Natural killer cell (primary cell): ENCODE measurements at regions not wholly inside any gene's neighbourhood (a gene's known extent, or its start where the extent isn't known, plus 50 kb on each side); places are given as distances from the start of the nearest gene placed in this dataset.
"Not testable (repeated sequence)": the region's sequence is repeated elsewhere in the genome, so short reads cannot be mapped to it uniquely, and the experiment has no call there.

Experiments
- ATAC-seq, 3 donors: fragments of 150-1000 bp in 2 of 3; fragments of 200-7000 bp in 1 of 3; cut with Tn5 transposase; 1 replicate in 1 of 3; 2 replicates in 2 of 3; pipeline ENCODE4 v1.10.0; 2021; ENCODE audit warnings: mild to moderate bottlenecking in 2 of 3, moderate library complexity in 2 of 3
- DNase-seq, 2 donors: peaks; one replicate each; pipeline versions ENCODE4 v3.0.0 to v3.0.0-alpha.2; 2013 to 2021; ENCODE audit warnings: mixed read lengths in 1 of 2
- H3K27ac ChIP-seq: one replicate; pipeline ENCODE4 v1.5.1; 2013; ENCODE audit warnings: mild to moderate bottlenecking, low read length
- H3K27me3 ChIP-seq: one replicate; pipeline ENCODE4 v1.6.1; 2013; ENCODE audit warnings: low read length; ENCODE audit not compliant: control insufficient read depth, insufficient read depth
- H3K36me3 ChIP-seq: one replicate; pipeline ENCODE4 v1.6.1; 2013; ENCODE audit warnings: low read length; ENCODE audit not compliant: control insufficient read depth, insufficient read depth
- H3K4me1 ChIP-seq: one replicate; pipeline ENCODE4 v1.6.1; 2013; ENCODE audit warnings: low read length; ENCODE audit not compliant: control insufficient read depth, insufficient read depth
- H3K4me3 ChIP-seq: one replicate; pipeline ENCODE4 v1.5.1; 2013; ENCODE audit warnings: low read length
- H3K9me3 ChIP-seq: one replicate; pipeline ENCODE4 v1.6.1; 2013; ENCODE audit warnings: low read length; ENCODE audit not compliant: control insufficient read depth, insufficient read depth
- H3K27ac Mint-ChIP-seq, 2 donors: one replicate each; pipeline ENCODE4 v1.8.0; 2022; ENCODE audit warnings: mild to moderate bottlenecking in 2 of 2, mixed read lengths in 2 of 2, moderate library complexity in 1 of 2
- H3K27me3 Mint-ChIP-seq, 2 donors: one replicate each; pipeline ENCODE4 v1.8.0; 2022; ENCODE audit warnings: low read depth in 2 of 2, mixed read lengths in 2 of 2
- H3K36me3 Mint-ChIP-seq: one replicate; pipeline ENCODE4 v1.8.0; 2022; ENCODE audit warnings: mixed read lengths
- H3K4me1 Mint-ChIP-seq, 2 donors: one replicate each; pipeline ENCODE4 v1.8.0; 2022; ENCODE audit warnings: mixed read lengths in 2 of 2
- H3K4me3 Mint-ChIP-seq: one replicate; pipeline ENCODE4 v1.8.0; 2022; ENCODE audit warnings: mild to moderate bottlenecking, moderate library complexity, mixed read lengths
- H3K9me3 Mint-ChIP-seq, 2 donors: one replicate each; pipeline ENCODE4 v1.8.0; 2022; ENCODE audit warnings: mixed read lengths in 2 of 2
- WGBS: methylation state at CpG from one replicate; pipeline ENCODE4 v1.1.7; 2013; ENCODE audit warnings: missing lambda C conversion rate; ENCODE audit not compliant: insufficient coverage; 5-methylcytosine and 5-hydroxymethylcytosine counted together
- intact Hi-C: fragments of 100-400 bp; cut with micrococcal nuclease; formaldehyde crosslinking; loops from one replicate; pipeline ENCODE4 v1.14.2; 2022
- TF ChIP-seq, protein P1 (sequence below): fragments of 200-600 bp; IDR thresholded peaks from one replicate; pipeline ENCODE4 v1.8.0; 2022; ENCODE audit warnings: antibody characterized with exemption

DNA sequence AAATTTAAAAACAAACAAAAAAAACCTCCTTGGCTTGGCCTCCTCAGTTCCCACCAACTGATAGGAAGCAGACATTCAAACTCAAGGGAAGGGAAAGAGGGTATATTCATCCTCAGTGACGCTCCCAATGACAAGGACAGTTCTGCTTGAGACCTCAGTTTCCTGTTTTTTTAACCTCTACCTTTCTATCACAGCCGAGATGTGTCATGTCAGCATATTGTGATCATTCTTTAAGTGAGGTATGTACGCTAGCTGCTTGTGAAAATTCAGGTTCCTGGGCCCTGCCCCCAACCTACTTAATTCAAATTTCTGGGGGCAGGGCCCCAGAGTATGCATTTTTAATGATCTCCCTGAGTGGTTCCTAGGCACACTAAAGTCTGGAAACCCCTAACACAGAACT, 611.9 kb upstream of the TBX3 start:
- intact Hi-C loops = no loop called here
- TF ChIP-seq, protein P1, sequence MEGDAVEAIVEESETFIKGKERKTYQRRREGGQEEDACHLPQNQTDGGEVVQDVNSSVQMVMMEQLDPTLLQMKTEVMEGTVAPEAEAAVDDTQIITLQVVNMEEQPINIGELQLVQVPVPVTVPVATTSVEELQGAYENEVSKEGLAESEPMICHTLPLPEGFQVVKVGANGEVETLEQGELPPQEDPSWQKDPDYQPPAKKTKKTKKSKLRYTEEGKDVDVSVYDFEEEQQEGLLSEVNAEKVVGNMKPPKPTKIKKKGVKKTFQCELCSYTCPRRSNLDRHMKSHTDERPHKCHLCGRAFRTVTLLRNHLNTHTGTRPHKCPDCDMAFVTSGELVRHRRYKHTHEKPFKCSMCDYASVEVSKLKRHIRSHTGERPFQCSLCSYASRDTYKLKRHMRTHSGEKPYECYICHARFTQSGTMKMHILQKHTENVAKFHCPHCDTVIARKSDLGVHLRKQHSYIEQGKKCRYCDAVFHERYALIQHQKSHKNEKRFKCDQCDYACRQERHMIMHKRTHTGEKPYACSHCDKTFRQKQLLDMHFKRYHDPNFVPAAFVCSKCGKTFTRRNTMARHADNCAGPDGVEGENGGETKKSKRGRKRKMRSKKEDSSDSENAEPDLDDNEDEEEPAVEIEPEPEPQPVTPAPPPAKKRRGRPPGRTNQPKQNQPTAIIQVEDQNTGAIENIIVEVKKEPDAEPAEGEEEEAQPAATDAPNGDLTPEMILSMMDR = no peak
- Mint-ChIP-seq H3K27me3 (no peaks in the 10 kb centered on the region), H3K27ac (no peak overlapping the region), H3K4me1 (no peaks in the 10 kb centered on the region), H3K36me3 (no peaks in the 10 kb centered on the region), H3K4me3 (no peak overlapping the region), H3K9me3 (peaks cover 2% of the 10 kb centered on the region in 2 donors)
- DNase-seq (no peak), ATAC-seq (no peak)
- Histone ChIP-seq H3K4me1 (no peaks in the 10 kb centered on the region), H3K9me3 (no peaks in the 10 kb centered on the region), H3K27me3 (no peaks in the 10 kb centered on the region), H3K36me3 (no peaks in the 10 kb centered on the region), H3K4me3 (no peak overlapping the region), H3K27ac (no peak overlapping the region)
- WGBS = 71% methylated on average over 2 of the region's 3 CpGs

- no peaks in the 10 kb centered on the region for H3K4me1 Mint-ChIP-seq
- intact Hi-C loops = no loop called here
Observed at GRCh38 chr12:115294453-115295133, 610.6 kb upstream of the TBX3 start.

GRCh38 chr12:115285429-115285828, 601.5 kb upstream of the TBX3 start:
- H3K9me3 ChIP-seq, intact Hi-C loops, H3K27me3 ChIP-seq, H3K27ac Mint-ChIP-seq, DNase-seq, H3K9me3 Mint-ChIP-seq, H3K4me3 ChIP-seq, H3K4me3 Mint-ChIP-seq, H3K36me3 ChIP-seq, H3K4me1 Mint-ChIP-seq, H3K36me3 Mint-ChIP-seq, H3K27me3 Mint-ChIP-seq, H3K27ac ChIP-seq, H3K4me1 ChIP-seq, ATAC-seq: not testable (repeated sequence)
- WGBS = 90% methylated on average over 10 of the region's 10 CpGs

More at GRCh38 chr12:115294453-115295133, 610.6 kb upstream of the TBX3 start:
- H3K9me3 Mint-ChIP-seq = peaks cover 2% of the 10 kb centered on the region in 2 donors
- TF ChIP-seq, protein P1 = no peak
- Histone ChIP-seq H3K4me3 (no peak overlapping the region), H3K4me1 (no peaks in the 10 kb centered on the region), H3K36me3 (no peaks in the 10 kb centered on the region), H3K27me3 (no peaks in the 10 kb centered on the region), H3K27ac (no peak overlapping the region), H3K9me3 (no peaks in the 10 kb centered on the region)
- no peak overlapping the region for H3K4me3 Mint-ChIP-seq
- ATAC-seq (no peak), DNase-seq (no peak)
- no peak overlapping the region for H3K27ac Mint-ChIP-seq
- no peaks in the 10 kb centered on the region for H3K36me3 Mint-ChIP-seq
- no peaks in the 10 kb centered on the region for H3K27me3 Mint-ChIP-seq
- WGBS = 79% methylated on average over 4 of the region's 4 CpGs

GRCh38 chr12:115273456-115273855, 589.5 kb upstream of the TBX3 start:
- 84% methylated on average over 2 of the region's 2 CpGs for WGBS
- peaks cover 0 to 2% of the 10 kb centered on the region in 2 donors for H3K9me3 Mint-ChIP-seq
- no peaks in the 10 kb centered on the region for H3K4me1 ChIP-seq

More at GRCh38 chr12:115273456-115273855, 589.5 kb upstream of the TBX3 start:
- no peaks in the 10 kb centered on the region for H3K27me3 ChIP-seq
- no peak overlapping the region for H3K4me3 ChIP-seq
- DNase-seq (no peak), ATAC-seq (no peak)
- intact Hi-C loops = no loop called here
- TF ChIP-seq, protein P1 = no peak
- H3K4me3 Mint-ChIP-seq = no peak overlapping the region
- H3K36me3 ChIP-seq = no peaks in the 10 kb centered on the region
- H3K4me1 Mint-ChIP-seq = no peaks in the 10 kb centered on the region
- no peak overlapping the region for H3K27ac ChIP-seq
- no peaks in the 10 kb centered on the region for H3K36me3 Mint-ChIP-seq
- peaks cover 3% of the 10 kb centered on the region for H3K9me3 ChIP-seq
- H3K27ac Mint-ChIP-seq = no peak overlapping the region
- no peaks in the 10 kb centered on the region for H3K27me3 Mint-ChIP-seq
